ENCODE measurements at regions not wholly inside any gene's neighbourhood (a gene's known extent, or its start where the extent isn't known, plus 50 kb on each side); places are given as distances from the start of the nearest gene placed in this dataset.
"Not testable (repeated sequence)": the region's sequence is repeated elsewhere in the genome, so short reads cannot be mapped to it uniquely, and the experiment has no call there.

DNA sequence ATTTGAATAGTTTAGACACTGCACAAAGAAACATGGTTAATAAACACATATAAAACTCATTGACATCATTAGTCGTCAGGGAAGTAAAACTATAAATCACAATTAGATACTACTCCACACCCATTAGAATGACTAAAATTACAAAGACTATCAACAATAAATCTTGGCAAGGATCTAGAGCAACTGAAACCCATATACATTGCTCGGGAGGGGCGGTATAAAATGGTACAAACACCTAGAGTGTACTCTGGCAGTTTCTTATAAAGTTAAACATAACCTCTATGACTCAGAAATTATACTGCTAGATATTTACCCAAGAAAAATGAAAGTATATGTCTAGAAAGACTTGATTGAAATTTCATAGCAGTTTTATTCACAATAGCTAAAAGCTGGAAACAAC, 434.2 kb downstream of the RWDD3 start:
- no peak for DNase-seq (ENCODE audit: low spot score)

DNA sequence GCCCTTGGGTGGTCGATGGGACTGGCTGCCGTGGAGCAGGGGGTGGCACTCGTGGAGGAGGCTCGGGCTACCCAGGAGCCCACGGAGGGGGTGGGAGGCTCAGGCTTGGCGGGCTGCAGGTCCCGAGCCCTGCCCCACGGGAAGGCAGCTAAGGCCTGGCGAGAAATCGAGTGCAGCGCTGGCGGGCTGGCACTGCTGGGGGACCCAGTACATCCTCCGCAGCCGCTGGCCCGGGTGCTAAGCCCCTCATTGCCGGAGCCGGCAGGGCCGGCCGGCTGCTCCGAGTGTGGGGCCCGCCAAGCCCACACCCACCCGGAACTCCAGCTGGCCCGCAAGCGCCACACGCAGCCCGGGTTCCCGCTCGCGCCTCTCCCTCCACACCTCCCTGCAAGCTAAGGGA, 435.6 kb downstream of the RWDD3 start:
- DNase-seq (ENCODE audit: low spot score) = not testable (repeated sequence)

DNA sequence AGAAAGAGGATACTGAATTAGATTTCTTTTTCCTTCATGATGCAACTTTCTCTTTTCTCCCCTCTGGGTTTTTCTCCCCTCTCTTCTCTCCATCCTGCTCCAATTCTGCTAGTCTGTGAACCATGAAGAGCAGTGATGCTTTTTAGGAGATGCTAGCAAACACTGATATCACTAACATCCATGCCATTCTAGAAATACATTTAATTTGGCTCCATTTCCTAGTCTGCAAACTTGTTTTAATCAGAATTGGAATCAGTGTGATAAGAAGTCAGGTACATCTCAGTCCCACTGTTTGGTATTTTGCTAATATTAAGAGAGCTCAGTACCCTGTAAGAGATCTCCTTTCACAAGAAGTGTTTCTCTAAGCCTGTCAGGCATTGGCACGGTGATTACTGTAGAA, 437.1 kb downstream of the RWDD3 start:
- peak; percentile 2 for DNase-seq (ENCODE audit: low spot score)

DNA sequence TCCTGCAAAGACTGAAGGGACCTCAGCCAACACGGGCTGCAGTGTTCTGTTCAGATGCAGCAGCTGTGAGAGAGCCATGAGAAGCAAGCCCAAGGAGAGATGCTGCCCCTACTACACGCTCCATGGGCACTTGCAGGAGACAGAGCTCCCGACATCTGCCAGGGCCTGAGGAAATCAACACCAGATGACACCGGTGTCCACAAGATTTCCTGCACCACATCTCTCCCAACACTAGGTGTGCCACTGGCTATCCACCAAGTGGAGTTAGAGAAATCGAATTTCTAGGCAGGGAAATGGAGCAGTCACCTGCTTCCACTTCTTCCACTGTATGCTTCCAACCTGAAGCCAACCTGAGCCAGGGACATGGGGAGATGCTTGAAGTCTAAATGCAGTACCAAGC, 445.3 kb downstream of the RWDD3 start:
- peak; percentile 10 for DNase-seq (ENCODE audit: low spot score)

DNA sequence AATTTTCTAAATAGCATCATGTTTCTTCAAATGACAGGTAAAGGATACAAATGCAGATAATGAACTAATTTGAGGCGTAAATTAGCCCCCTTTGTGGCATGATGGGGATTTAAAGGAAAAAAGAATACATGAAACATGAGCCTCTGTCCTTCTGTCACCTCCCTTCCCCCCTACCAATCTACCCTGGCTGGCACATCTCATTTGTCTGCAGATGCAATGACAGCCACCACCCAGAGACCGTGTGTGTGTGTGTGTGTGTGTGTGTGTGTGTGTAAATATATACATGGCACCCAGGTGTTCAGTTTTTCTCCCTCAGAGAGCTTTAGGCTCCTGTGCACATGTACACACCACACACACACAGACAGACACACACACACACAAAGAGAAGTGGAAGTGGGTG, 451.1 kb downstream of the RWDD3 start:
- DNase-seq (ENCODE audit: low spot score) = peak; percentile 12

- no peak for DNase-seq (ENCODE audit: low spot score)
These were observed 452.2 kb downstream of the RWDD3 start for GRCh38 chr1:95686217-95686616.

- DNase-seq (ENCODE audit: low spot score) = no peak
These were observed 465.3 kb downstream of the RWDD3 start for GRCh38 chr1:95699149-95699953.

- DNase-seq (ENCODE audit: low spot score) = no peak
These were observed 467.6 kb downstream of the RWDD3 start for GRCh38 chr1:95701450-95702173.

- no peak for DNase-seq (ENCODE audit: low spot score)
These were observed 469.0 kb downstream of the RWDD3 start for GRCh38 chr1:95703046-95703445.

GRCh38 chr1:95716097-95716496, 482.1 kb downstream of the RWDD3 start:
- no peak for DNase-seq (ENCODE audit: low spot score)

DNA sequence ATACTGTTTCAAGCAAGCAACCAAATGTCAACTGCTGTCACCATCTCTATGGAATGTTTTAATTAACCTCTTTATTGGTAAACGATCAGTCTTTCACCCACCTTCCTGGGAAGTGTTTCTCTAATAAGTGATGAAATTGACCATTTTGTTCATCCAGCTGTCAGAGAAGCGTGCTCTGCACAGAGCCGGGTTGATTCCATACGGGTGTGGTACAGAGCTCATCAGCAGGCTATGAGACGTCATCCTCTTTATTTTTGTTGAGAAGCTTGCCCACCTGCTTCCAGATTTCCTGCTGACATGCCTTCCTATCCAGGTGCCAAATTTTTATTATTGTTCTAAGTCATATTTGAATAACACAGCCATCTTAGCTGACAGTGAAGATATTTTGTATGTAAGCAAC, 482.5 kb downstream of the RWDD3 start:
- DNase-seq (ENCODE audit: low spot score) = no peak

- DNase-seq (ENCODE audit: low spot score) = no peak
These were observed 489.3 kb downstream of the RWDD3 start for GRCh38 chr1:95723346-95723745.

DNA sequence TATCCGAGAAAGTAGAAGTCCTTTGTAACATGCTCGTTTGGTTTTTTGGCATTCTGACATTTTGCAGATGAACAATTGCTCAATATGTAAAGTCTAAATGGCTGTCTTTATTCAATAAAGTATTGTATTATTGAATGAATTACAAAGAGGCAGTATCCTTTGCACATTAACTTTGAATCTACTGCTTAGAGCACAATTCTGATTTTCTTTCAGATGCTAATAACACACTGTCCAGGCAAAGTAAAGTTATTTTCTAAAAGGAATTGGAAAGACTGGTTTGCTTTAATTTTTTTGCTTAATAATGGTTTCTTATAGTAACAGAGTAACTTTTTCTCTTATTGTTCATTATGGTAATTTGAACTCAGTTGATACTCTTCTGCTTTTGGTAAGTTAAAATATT, 494.8 kb downstream of the RWDD3 start:
- no peak for DNase-seq (ENCODE audit: low spot score)

DNA sequence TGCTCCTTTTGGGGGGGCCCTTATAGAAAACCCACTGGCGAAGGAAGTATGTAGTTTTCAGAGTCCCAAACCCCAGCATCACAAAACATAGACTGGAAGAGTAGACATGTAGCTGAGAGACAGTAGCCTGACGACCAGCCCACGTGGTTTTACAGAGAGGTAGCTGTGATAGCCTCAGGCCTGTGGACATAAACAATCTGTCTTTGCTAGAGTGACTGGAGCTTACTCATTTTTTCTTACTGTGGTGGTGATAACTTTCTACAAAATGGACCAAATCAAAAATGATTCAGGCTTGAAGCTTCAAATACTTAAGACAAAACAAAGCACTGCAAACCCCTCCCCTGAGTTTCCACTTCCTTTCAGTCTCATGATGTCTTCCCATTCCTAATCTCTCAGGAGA, 497.0 kb downstream of the RWDD3 start:
- DNase-seq (ENCODE audit: low spot score) = no peak

- DNase-seq (ENCODE audit: low spot score) = no peak
These were observed 497.5 kb downstream of the RWDD3 start for GRCh38 chr1:95731466-95731865.

- DNase-seq (ENCODE audit: low spot score) = no peak
These were observed 499.0 kb downstream of the RWDD3 start for GRCh38 chr1:95733031-95733430.

DNA sequence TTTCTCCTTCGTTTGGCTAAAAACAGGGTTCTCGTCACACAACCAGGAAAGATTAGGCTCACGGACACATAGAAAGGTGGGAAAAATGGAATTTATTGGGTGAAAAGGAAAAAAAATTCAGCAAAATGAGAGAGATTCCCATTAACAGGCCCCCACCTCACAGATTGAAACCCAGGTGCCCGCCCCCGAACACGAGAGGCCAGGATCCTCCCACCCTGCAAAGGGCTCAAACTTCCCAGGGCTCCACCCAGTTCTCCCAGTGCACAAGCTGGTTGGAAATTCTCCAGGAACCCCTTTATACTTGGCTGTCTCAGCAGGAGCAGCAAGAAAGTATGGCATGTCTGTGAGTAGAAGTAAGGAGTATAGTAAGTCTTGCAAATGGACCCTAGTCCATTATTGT, 499.7 kb downstream of the RWDD3 start:
- DNase-seq (ENCODE audit: low spot score) = no peak

- DNase-seq (ENCODE audit: low spot score) = no peak
These were observed 500.6 kb downstream of the RWDD3 start for GRCh38 chr1:95734560-95734959.

DNA sequence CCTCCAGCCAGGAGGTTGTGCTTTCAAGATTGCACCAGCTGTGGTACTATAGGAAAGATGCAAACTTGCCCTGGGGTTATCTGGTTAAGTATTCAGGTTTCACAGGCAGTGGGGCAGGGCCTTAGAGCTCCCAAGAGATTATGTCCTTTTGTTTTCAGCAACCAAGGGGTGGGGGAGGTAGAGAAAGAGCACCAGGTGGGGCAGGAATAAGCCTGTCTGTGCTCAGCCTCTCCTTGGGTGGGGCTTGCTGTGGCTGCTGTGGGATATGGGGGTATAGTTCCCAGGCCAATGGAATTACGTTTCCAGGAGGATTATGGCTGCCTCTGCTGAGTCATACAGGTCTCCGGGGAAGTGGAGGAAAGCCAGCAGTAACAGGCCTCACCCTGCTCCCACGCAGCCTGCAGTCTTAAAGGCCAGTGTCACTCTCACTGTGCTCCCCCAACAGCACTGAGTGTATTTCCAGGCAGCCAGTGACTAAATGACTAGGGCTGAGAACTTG, 508.6 kb downstream of the RWDD3 start:
- DNase-seq (ENCODE audit: low spot score) = no peak

DNA sequence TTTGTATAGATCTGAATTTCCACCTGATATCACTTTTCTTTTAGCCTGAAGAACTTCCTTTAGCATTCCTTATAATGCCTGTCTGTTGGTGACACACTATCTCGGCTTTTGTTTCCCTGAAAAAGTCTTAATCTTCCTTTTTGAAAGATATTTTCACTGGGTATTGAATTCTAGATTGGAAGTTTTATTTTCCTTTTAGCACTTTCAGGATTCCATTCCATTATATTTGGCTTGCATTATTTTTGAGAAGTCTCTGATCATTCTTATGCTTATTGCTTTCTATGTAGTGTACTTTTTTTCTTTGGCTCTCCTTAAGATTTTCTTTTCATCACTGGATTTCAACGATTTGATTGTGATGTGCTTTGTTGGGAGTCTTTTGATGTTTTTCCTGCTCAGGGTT, 510.7 kb downstream of the RWDD3 start:
- DNase-seq (ENCODE audit: low spot score) = no peak

DNA sequence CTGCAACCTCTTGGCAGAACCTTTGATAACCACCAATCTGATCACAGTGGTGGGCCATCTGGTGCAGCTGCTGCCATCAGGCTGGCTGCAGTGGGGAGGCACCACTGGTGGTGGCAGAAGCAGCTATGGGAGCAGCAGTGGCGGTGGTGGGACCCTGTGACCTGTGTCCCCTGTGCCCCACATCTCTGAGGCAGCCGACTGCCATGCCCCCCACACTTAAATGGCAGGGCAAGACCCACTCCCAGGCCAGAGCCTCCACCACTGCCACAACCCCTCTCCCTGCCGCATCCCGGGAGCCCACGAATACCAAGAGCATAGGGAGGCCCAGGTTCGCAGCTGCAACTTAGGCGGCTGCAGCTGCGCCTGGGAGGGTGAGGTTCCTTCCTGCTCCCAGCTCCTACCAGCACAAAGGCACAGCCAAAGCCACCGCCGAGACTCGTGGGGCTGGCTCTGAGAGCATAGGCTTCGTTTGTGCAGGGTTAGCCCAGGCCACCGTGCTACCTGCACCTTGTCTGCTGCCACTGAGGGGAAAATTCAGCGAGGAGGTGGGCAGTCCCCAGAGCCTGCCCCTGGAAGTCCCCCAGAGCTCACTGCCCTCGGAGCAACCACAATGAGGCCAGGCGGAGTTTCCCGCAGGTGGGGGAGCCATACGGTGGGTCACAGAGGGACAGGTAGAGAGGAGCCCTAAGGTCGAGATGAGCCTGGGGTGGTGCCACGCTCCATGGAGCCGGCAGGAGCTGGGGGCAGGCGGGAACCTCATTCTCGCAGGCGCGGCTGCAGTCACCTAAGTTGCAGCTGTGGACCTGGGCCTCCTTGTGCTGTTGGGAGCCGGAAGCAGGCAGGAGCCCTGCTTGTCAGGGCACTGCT, 518.7 kb downstream of the RWDD3 start:
- no peak for DNase-seq (ENCODE audit: low spot score)

DNA sequence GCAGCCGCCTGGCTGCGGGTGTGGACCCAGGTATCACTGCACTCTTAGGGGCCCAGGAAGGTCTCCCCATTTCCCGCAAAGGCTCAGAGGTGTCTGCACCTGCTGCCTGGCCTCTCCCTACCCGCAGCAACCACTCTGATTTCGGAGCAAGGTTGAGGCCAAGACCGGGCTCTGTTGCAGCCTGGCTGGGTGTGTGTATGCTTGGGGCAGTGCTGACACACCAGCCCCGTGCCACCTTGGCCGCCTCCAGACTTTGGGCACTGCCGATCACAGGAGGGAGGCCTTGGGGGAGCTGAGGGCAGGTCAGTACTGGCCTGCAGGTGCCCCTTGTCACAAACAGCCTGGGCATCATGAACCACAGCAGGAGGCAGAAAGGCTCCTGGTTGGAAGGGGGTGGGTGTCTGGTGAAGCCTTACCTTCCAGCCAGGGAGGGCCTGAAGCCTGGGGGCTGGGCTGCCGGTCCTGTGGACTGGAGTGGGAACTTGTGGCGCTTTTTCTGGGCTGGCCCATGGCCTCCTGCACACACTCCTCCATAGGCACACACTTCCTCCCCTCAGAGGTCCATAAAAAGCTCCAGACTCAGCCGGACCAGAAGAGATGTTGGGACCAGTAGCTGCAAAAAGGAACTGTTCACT, 519.5 kb downstream of the RWDD3 start:
- no peak for DNase-seq (ENCODE audit: low spot score)

Data from SK-N-DZ (cell line).